ENCODE measurements at regions not wholly inside any gene's neighbourhood (a gene's known extent, or its start where the extent isn't known, plus 50 kb on each side); places are given as distances from the start of the nearest gene placed in this dataset.

GRCh38 chr10:119996944-119997343, 104.4 kb downstream of the SEC23IP start:
- TF ChIP-seq, protein P1, sequence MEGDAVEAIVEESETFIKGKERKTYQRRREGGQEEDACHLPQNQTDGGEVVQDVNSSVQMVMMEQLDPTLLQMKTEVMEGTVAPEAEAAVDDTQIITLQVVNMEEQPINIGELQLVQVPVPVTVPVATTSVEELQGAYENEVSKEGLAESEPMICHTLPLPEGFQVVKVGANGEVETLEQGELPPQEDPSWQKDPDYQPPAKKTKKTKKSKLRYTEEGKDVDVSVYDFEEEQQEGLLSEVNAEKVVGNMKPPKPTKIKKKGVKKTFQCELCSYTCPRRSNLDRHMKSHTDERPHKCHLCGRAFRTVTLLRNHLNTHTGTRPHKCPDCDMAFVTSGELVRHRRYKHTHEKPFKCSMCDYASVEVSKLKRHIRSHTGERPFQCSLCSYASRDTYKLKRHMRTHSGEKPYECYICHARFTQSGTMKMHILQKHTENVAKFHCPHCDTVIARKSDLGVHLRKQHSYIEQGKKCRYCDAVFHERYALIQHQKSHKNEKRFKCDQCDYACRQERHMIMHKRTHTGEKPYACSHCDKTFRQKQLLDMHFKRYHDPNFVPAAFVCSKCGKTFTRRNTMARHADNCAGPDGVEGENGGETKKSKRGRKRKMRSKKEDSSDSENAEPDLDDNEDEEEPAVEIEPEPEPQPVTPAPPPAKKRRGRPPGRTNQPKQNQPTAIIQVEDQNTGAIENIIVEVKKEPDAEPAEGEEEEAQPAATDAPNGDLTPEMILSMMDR (IDR thresholded peaks at IDR 0.05): no peak
- no peak for TF ChIP-seq EZH2 (IDR thresholded peaks at IDR 0.05)

Data from neural progenitor cell (in vitro differentiated cells).